ENCODE measurements at regions not wholly inside any gene's neighbourhood (a gene's known extent, or its start where the extent isn't known, plus 50 kb on each side); places are given as distances from the start of the nearest gene placed in this dataset.

- TF ChIP-seq POLR2AphosphoS5 (IDR thresholded peaks at IDR 0.05; ENCODE audit: insufficient read depth in 1 of 2, low read depth in 1 of 2) (no peak), CTCF (IDR thresholded peaks at IDR 0.05) (no peak), POLR2A (IDR thresholded peaks at IDR 0.05) (no peak)
Measured at GRCh38 chr4:10897076-10897475, 212.5 kb upstream of the CLNK start.
